Stimulated activated naive B cell treated with anti-CD40 and anti-IgM and Interleukin-4, amounts not matched to agents 10 μg/mL and 1 μg/mL and 100 μg/mL, for 72 hours (primary cell): ENCODE measurements at regions not wholly inside any gene's neighbourhood (a gene's known extent, or its start where the extent isn't known, plus 50 kb on each side); places are given as distances from the start of the nearest gene placed in this dataset.
A peak's percentile ranks its signal among the peaks of the same experiment; 100 is the strongest.

ENCODE experiments used
- ATAC-seq, 2 donors: fragments of 150-1000 bp; cut with Tn5 transposase; replicated peaks; 2 replicates each; pipeline ENCODE4 v1.10.0; 2021; ENCODE audit warnings: moderate library complexity in 1 of 2
- DNase-seq: peaks from one replicate; pipeline ENCODE4 v3.0.0; 2021
- H3K27ac Mint-ChIP-seq: one replicate; pipeline ENCODE4 v1.8.0; 2022; ENCODE audit warnings: mild to moderate bottlenecking, mixed read lengths
- H3K27me3 Mint-ChIP-seq, 2 donors: one replicate each; pipeline ENCODE4 v1.8.0; 2022; ENCODE audit warnings: mixed read lengths in 2 of 2
- H3K36me3 Mint-ChIP-seq, 2 donors: one replicate each; pipeline ENCODE4 v1.8.0; 2022; ENCODE audit warnings: mixed read lengths in 2 of 2, mild to moderate bottlenecking in 1 of 2
- H3K4me1 Mint-ChIP-seq, 2 donors: one replicate each; pipeline ENCODE4 v1.8.0; 2022; ENCODE audit warnings: mixed read lengths in 2 of 2, mild to moderate bottlenecking in 1 of 2
- H3K4me3 Mint-ChIP-seq, 2 donors: one replicate each; pipeline ENCODE4 v1.8.0; 2022; ENCODE audit warnings: mild to moderate bottlenecking in 2 of 2, mixed read lengths in 2 of 2, moderate library complexity in 1 of 2
- H3K9me3 Mint-ChIP-seq, 2 donors: one replicate each; pipeline ENCODE4 v1.8.0; 2022; ENCODE audit warnings: mixed read lengths in 2 of 2, mild to moderate bottlenecking in 1 of 2

DNA sequence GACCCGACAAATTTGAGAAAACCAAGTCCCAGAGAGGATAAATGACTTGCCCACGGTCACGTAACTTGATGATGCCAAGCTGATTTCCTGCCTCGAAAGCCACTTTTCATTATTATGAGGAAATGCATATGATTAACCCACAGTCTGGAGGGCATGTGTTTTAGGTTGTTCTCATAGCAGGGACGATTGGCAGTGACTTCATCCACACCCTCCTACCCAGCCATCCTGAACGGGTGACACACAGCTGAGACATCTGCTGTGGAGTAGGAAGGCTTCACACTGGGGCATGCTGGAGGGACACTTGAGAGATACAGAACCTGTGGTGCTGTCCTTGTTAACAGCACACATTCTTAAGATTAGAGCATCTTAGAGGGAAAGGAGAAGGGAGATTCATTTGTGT is 65.4 kb upstream of the WDFY2 start:
- Mint-ChIP-seq H3K9me3 (peaks cover 0 to 1% of the 10 kb centered on the region in 2 donors), H3K4me3 (no peak overlapping the region), H3K27me3 (no peaks in the 10 kb centered on the region), H3K4me1 (peaks cover 0 to 2% of the 10 kb centered on the region in 2 donors), H3K27ac (no peak overlapping the region), H3K36me3 (no peaks in the 10 kb centered on the region)
- no peak for DNase-seq
- peak; percentile 29 to 31 for ATAC-seq

- no peaks in the 10 kb centered on the region for H3K27me3 Mint-ChIP-seq
Measured at GRCh38 chr13:51519771-51520216, 64.5 kb upstream of the WDFY2 start.

DNA sequence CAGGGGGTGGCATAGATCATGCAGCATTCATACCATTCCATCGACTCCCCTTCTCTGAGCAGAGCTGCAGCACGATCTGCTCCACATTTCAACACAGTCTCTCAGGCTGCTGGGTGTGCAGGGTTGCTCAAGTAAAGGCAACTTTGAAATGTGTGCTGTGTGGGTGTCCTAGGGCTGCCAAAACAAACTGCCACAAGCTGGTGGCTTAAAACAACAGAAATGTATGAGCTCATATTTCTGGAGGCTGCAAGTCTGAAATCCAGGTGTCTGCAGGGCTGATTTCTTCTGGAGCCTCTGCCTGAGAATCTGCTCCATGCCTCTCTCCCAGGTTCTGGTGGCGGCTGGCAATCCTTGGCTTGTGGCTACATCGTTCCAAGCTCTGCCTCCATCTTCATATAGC is 63.7 kb upstream of the WDFY2 start:
- H3K27me3 Mint-ChIP-seq = no peaks in the 10 kb centered on the region
- ATAC-seq (no peak), DNase-seq (no peak)
- H3K36me3 Mint-ChIP-seq = no peaks in the 10 kb centered on the region
- no peak overlapping the region for H3K4me3 Mint-ChIP-seq
- H3K9me3 Mint-ChIP-seq = peaks cover 0 to under 1% of the 10 kb centered on the region in 2 donors
- H3K4me1 Mint-ChIP-seq = peaks cover 0 to 2% of the 10 kb centered on the region in 2 donors
- H3K27ac Mint-ChIP-seq = no peak overlapping the region

More at GRCh38 chr13:51519771-51520216, 64.5 kb upstream of the WDFY2 start:
- Mint-ChIP-seq H3K27ac (no peak overlapping the region), H3K4me1 (peaks cover 0 to 2% of the 10 kb centered on the region in 2 donors), H3K4me3 (no peak overlapping the region), H3K36me3 (no peaks in the 10 kb centered on the region), H3K9me3 (peaks cover 0 to 1% of the 10 kb centered on the region in 2 donors)
- no peak for DNase-seq
- ATAC-seq = no peak

GRCh38 chr13:51523082-51523518 is 61.2 kb upstream of the WDFY2 start:
- Mint-ChIP-seq H3K27ac (no peak overlapping the region), H3K36me3 (no peaks in the 10 kb centered on the region), H3K27me3 (no peaks in the 10 kb centered on the region), H3K4me3 (no peak overlapping the region), H3K9me3 (no peaks in the 10 kb centered on the region), H3K4me1 (peaks cover 0 to 2% of the 10 kb centered on the region in 2 donors)
- DNase-seq = no peak
- ATAC-seq = peak in 1 of 2 donors; percentile 22

DNA sequence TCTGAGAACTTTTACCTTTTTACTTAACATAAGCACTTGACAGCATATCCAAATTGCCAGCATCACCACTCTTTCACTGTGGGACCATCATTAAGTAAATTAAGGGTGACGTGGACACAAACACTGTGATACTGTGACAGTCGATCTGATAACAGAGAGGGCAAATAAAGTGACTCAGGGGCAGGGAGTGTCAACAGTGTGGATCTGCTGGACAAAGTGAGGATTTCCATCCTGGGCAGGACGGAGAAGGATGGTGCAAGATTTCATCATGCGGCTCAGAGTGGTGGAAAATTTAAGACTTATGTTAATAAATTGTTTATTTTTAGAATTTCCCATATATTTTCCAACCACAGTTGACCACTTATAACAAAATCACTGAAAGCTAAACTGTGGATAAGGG is 60.0 kb upstream of the WDFY2 start:
- no peak overlapping the region for H3K27ac Mint-ChIP-seq
- H3K36me3 Mint-ChIP-seq = no peaks in the 10 kb centered on the region
- H3K4me3 Mint-ChIP-seq = no peak overlapping the region
- H3K27me3 Mint-ChIP-seq = no peaks in the 10 kb centered on the region
- no peaks in the 10 kb centered on the region for H3K4me1 Mint-ChIP-seq
- ATAC-seq (no peak), DNase-seq (no peak)
- no peaks in the 10 kb centered on the region for H3K9me3 Mint-ChIP-seq

DNA sequence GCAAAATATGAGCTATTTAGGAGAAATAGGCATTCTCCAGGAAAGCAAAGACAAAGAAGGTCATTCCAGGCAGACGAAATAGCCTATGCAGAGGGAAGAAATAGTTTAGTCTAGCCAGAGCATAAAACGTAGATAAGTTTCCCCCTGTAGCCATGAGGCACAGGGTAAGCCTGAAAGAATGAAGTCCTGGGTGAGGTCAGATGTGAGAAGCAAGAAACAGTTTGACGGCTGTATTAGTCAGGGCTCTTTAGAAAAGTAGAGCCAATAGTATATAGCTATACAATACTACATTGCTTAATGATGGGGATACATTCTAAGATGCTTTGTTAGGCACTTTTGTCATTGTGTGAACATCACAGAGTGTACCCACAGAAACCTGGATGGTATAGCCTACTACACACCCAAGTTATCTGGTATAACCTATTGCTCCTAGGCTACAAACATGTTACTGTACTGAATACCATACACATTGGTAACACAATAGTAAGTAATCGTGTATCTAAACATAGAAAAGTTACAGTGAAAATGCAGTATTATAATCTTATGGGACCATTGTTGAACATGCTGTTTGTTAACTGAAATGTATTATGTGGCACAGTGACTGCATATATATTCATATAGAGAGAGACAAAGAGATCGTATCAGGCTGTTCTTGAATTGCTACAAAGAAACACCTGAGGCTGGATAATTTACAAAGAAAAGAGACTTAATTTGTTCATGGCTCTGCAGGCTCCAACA is 59.3 kb upstream of the WDFY2 start:
- no peak overlapping the region for H3K4me3 Mint-ChIP-seq
- peaks cover 0 to 2% of the 10 kb centered on the region in 2 donors for H3K4me1 Mint-ChIP-seq
- H3K36me3 Mint-ChIP-seq = no peaks in the 10 kb centered on the region
- no peak for DNase-seq
- H3K27me3 Mint-ChIP-seq = no peaks in the 10 kb centered on the region
- no peaks in the 10 kb centered on the region for H3K9me3 Mint-ChIP-seq
- no peak overlapping the region for H3K27ac Mint-ChIP-seq
- ATAC-seq = no peak

GRCh38 chr13:51525567-51526167 is 58.6 kb upstream of the WDFY2 start:
- peaks cover 0 to 3% of the 10 kb centered on the region in 2 donors for H3K36me3 Mint-ChIP-seq
- no peak overlapping the region for H3K4me3 Mint-ChIP-seq
- H3K27me3 Mint-ChIP-seq = no peaks in the 10 kb centered on the region
- no peak overlapping the region for H3K27ac Mint-ChIP-seq
- H3K9me3 Mint-ChIP-seq = peaks cover 0 to 2% of the 10 kb centered on the region in 2 donors
- no peak for ATAC-seq
- no peak for DNase-seq
- peaks cover 4 to 9% of the 10 kb centered on the region in 2 donors for H3K4me1 Mint-ChIP-seq

DNA sequence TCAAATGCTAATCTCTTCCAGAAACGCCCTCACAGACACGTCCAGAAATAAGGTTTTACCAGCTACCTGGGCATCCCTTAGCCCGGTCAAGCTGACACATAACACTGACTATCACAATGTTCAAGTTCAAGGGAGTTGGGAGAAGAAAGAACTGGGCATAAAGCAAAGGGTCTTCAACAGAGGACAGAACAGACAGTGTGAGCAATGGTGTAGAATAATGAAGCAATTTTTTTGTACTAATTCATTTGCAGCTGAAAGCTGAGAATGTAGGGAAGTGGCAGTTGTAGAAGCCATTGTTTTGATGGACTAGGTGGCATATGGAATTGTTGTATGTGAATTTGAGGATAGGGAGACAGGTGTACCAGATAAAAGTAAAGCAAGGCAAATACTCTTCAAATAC is 58.1 kb upstream of the WDFY2 start:
- peaks cover 0 to 3% of the 10 kb centered on the region in 2 donors for H3K36me3 Mint-ChIP-seq
- H3K9me3 Mint-ChIP-seq = peaks cover 0 to 2% of the 10 kb centered on the region in 2 donors
- peaks cover 4 to 10% of the 10 kb centered on the region in 2 donors for H3K4me1 Mint-ChIP-seq
- DNase-seq (no peak), ATAC-seq (no peak)
- H3K27ac Mint-ChIP-seq = no peak overlapping the region
- H3K27me3 Mint-ChIP-seq = no peaks in the 10 kb centered on the region
- H3K4me3 Mint-ChIP-seq = no peak overlapping the region

GRCh38 chr13:51532736-51533197 is 51.5 kb upstream of the WDFY2 start:
- H3K36me3 Mint-ChIP-seq = peaks cover 0 to 3% of the 10 kb centered on the region in 2 donors
- peaks cover 17 to 35% of the 10 kb centered on the region in 2 donors for H3K4me1 Mint-ChIP-seq
- peaks cover 0 to 5% of the 10 kb centered on the region in 2 donors for H3K9me3 Mint-ChIP-seq
- no peak overlapping the region for H3K27ac Mint-ChIP-seq
- ATAC-seq (peak in 1 of 2 donors; percentile 16), DNase-seq (no peak)
- no peaks in the 10 kb centered on the region for H3K27me3 Mint-ChIP-seq
- no peak overlapping the region for H3K4me3 Mint-ChIP-seq

DNA sequence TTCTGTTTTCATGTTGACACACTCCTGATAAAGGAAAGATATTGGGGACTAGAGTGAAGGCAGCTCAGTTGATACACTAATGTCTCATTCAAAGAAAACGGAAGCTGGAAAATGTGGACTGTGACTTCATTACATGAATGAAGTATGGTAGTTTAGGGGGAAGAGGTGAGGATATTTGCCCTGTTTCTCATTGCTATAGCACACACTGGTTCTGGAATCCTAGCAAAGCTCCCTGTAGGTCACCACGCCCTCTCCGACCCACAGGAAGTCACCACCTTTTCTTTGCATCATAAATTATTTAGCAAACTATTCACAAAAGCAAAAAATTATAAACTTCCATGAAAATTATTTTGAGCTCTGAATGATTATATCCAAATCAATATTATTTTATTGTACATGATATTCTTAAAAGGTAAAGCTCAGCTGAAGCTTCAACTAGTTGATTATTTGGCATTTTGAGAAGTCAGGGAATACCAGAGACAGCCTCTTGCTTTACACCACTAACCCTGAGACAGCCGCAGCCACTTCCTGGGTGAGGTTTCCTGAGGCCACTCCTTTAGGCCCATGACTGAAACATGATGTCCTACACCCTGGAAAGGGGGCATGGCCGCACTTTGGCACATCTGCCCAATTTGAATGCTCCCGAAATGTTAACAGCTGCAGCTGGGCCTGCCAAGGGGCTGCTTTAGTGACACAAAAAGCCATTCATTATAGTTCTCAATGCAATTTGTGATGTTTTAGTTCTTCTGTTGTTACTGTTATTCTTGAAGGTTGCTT is 50.0 kb upstream of the WDFY2 start:
- DNase-seq = peak; percentile 4
- peaks cover 0 to 3% of the 10 kb centered on the region in 2 donors for H3K36me3 Mint-ChIP-seq
- no peak overlapping the region for H3K27ac Mint-ChIP-seq
- H3K9me3 Mint-ChIP-seq = peaks cover 0 to 5% of the 10 kb centered on the region in 2 donors
- H3K4me3 Mint-ChIP-seq = no peak overlapping the region
- H3K27me3 Mint-ChIP-seq = no peaks in the 10 kb centered on the region
- H3K4me1 Mint-ChIP-seq = peaks cover 17 to 41% of the 10 kb centered on the region in 2 donors
- peak; percentile 61 to 73 for ATAC-seq
